Esophagus squamous epithelium (tissue), 4 donors: ENCODE measurements at regions not wholly inside any gene's neighbourhood (a gene's known extent, or its start where the extent isn't known, plus 50 kb on each side); places are given as distances from the start of the nearest gene placed in this dataset.

Experiments used
- CTCF ChIP-seq, 6 experiments: fragments of 450-650 bp in 4 of 6; fragments of 200-600 bp in 2 of 6; sonication (generic) in 2 of 6; IDR thresholded peaks; one replicate each; pipeline ENCODE4 v1.5.1; 2016 to 2019; ENCODE audit warnings: antibody characterized with exemption in 6 of 6, mild to moderate bottlenecking in 4 of 6, moderate library complexity in 4 of 6
- POLR2A ChIP-seq, 4 donors: fragments of 450-650 bp; IDR thresholded peaks; one replicate each; pipeline ENCODE4 v1.6.1; 2017; ENCODE audit warnings: antibody characterized with exemption in 4 of 4, mild to moderate bottlenecking in 4 of 4, moderate library complexity in 3 of 4

- TF ChIP-seq POLR2A (IDR thresholded peaks at IDR 0.05): no peak
- no peak for TF ChIP-seq CTCF (IDR thresholded peaks at IDR 0.05)
These were observed 278.9 kb upstream of the ATP11B start for GRCh38 chr3:182514236-182514964.
